ENCODE measurements at regions not wholly inside any gene's neighbourhood (a gene's known extent, or its start where the extent isn't known, plus 50 kb on each side); places are given as distances from the start of the nearest gene placed in this dataset.

DNA sequence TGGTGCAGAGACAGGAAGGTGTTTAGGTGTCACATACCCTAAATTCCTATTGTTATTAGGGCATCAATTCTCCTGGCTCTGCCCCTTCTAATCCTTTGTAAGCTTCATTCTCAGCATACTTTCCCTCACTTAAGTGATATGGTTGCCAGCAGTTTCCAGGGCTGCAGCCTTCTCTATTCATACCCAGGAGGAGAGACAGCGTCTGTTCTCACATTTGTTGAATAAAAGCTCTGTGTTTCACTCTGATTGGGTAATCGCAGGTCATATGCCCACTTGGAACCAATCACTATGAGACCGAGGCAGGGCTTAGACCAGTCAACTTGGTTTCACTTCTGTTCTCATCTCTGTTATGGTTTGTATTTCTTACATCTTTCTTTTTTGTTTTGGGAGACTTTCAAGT, 109.6 kb upstream of the MTPN start:
- POLR2A ChIA-PET = no interaction called here
- Mint-ChIP-seq H3K4me3 (peak overlapping the region in 7 of 10 donors; percentile 0 to 48 (median 33)), H3K4me1 (peaks cover 0 to 3% (median 0%) of the 10 kb centered on the region in 4 donors)

DNA sequence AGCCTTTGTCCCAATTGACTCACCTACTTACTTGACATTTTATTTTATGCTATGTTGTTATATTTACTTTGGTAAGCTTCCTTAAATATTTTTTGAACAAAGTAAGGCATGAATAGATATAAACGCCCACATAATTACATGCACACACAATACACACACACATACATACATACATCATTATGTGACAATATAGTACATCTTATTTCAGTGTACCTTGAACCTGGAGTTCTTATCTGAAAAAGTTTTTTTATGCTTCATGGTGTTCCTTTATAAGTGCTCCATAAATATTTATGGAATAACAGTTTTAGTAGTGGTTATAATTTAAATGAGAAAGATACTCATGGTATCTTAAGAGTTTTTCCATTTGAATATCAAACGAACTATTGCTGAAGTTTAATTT, 102.8 kb upstream of the MTPN start:
- DNase-seq (no peak), ATAC-seq (no peak)
- H3K4me1 Mint-ChIP-seq = no peaks in the 10 kb centered on the region
- H3K4me3 Mint-ChIP-seq = no peak overlapping the region
- H3K27me3 Mint-ChIP-seq = peaks cover 0 to 1% (median 0%) of the 10 kb centered on the region in 5 donors
- H3K27ac Mint-ChIP-seq = no peak overlapping the region
- no peaks in the 10 kb centered on the region for H3K9me3 Mint-ChIP-seq
- POLR2A ChIA-PET = no interaction called here
- H3K36me3 Mint-ChIP-seq = peaks cover 0 to 1% (median 0%) of the 10 kb centered on the region in 3 donors

More for the DNA sequence above, 109.6 kb upstream of the MTPN start:
- H3K9me3 Mint-ChIP-seq = peaks cover 0 to 12% (median 2%) of the 10 kb centered on the region in 9 donors
- H3K27me3 Mint-ChIP-seq = peaks cover 0 to 1% (median 0%) of the 10 kb centered on the region in 5 donors
- DNase-seq (peak in 3 of 10 donors; percentile 0 to 15 (median 5)), ATAC-seq (peak; percentile 72 to 79)
- peak overlapping the region in 2 of 10 donors; percentile 0 to 12 for H3K27ac Mint-ChIP-seq
- peaks cover 3 to 8% (median 7%) of the 10 kb centered on the region in 3 donors for H3K36me3 Mint-ChIP-seq

DNA sequence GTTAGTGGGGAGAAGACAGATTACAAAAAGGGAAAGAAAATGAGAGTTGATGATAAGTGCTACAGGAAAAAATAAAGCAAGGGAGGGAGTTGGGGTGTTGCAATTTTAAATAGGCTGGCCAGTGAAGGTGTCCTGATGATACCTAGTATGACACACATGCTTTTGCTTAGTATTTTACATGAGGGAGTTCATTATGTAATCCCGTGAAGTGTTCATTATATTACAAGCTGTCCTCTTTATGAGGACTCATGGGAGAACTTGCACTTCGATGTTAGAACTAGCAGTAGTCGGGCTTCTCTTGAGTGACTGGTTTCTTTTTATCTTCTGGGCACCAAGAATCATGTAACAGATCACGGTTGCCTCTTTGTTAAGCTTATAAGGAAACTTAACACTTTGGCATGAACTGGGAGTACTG, 102.3 kb upstream of the MTPN start:
- Mint-ChIP-seq H3K27me3 (peaks cover 0 to 1% (median 0%) of the 10 kb centered on the region in 5 donors), H3K9me3 (no peaks in the 10 kb centered on the region), H3K27ac (no peak overlapping the region), H3K4me1 (no peaks in the 10 kb centered on the region), H3K4me3 (no peak overlapping the region), H3K36me3 (peaks cover 0 to 1% (median 0%) of the 10 kb centered on the region in 3 donors)
- POLR2A ChIA-PET = no interaction called here
- ATAC-seq (no peak), DNase-seq (no peak)

DNA sequence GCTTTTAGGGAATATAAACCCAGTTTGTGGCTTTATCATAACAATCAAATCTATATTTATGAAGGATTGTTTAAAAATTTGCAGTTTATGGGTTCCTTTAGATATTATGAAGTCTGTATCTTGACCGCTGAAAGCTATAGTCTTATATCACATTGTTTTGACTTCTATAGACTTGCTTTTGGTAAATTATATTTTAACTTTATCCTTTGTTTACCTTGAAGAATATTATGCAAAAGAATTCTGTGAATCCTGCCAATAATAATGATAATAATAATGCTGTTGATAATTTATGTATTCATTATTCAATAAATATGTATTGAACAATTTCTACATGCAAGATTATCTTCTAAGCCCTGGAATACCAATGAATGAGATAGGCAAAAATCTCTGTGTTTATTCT, 101.9 kb upstream of the MTPN start:
- no peak for DNase-seq
- no peaks in the 10 kb centered on the region for H3K4me1 Mint-ChIP-seq
- H3K9me3 Mint-ChIP-seq = no peaks in the 10 kb centered on the region
- H3K36me3 Mint-ChIP-seq = peaks cover 0 to 1% (median 0%) of the 10 kb centered on the region in 3 donors
- no peak overlapping the region for H3K27ac Mint-ChIP-seq
- POLR2A ChIA-PET = no interaction called here
- H3K4me3 Mint-ChIP-seq = no peak overlapping the region
- ATAC-seq = no peak
- H3K27me3 Mint-ChIP-seq = peaks cover 0 to 1% (median 0%) of the 10 kb centered on the region in 5 donors

DNA sequence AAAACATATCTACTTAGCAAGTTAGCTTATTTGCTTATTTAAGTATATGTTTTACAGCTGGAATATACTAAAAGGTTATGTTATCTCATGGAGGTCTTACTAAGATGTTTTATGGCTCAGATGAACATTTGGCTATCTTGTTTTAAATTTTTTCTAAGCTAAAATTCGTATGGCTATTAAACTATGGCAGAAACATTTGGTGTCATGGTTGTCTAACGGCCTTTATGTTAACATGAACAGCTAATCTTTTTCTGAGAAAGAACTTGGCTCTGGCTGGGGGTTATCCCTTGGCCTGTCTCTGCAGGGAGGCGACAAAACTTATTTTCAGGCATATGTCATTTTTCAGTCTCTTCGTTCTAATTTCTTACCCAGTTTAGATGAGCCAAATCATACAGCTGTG, 101.5 kb upstream of the MTPN start:
- peaks cover 0 to 1% (median 0%) of the 10 kb centered on the region in 5 donors for H3K27me3 Mint-ChIP-seq
- no peak for DNase-seq
- ATAC-seq = no peak
- H3K4me1 Mint-ChIP-seq = no peaks in the 10 kb centered on the region
- no peak overlapping the region for H3K4me3 Mint-ChIP-seq
- H3K36me3 Mint-ChIP-seq = peaks cover 0 to 1% (median 0%) of the 10 kb centered on the region in 3 donors
- POLR2A ChIA-PET = no interaction called here
- no peak overlapping the region for H3K27ac Mint-ChIP-seq
- H3K9me3 Mint-ChIP-seq = no peaks in the 10 kb centered on the region

DNA sequence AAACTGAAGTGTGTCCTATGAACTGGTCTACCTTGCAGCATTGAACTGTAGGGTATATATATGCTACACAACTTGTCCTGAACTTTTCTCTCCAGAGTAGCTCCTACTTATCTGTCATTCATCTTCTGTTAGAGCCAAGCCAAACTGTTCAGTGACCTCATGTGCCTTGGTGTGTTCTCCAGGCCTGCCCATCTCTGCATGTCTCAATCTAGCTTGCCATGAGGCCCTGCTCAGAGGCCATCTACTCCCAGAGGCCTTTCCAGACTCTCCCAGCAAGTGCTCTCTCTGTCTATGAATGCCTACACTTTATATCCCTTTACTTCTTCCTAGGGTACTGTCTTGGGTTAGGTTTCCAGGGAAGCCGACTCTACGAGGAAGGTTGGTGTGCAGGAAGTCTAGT, 99.8 kb upstream of the MTPN start:
- Mint-ChIP-seq H3K36me3 (peaks cover 0 to 1% (median 0%) of the 10 kb centered on the region in 3 donors), H3K9me3 (no peaks in the 10 kb centered on the region), H3K27me3 (no peaks in the 10 kb centered on the region), H3K4me3 (no peak overlapping the region), H3K27ac (no peak overlapping the region), H3K4me1 (no peaks in the 10 kb centered on the region)
- POLR2A ChIA-PET = no interaction called here
- ATAC-seq (no peak), DNase-seq (no peak)

DNA sequence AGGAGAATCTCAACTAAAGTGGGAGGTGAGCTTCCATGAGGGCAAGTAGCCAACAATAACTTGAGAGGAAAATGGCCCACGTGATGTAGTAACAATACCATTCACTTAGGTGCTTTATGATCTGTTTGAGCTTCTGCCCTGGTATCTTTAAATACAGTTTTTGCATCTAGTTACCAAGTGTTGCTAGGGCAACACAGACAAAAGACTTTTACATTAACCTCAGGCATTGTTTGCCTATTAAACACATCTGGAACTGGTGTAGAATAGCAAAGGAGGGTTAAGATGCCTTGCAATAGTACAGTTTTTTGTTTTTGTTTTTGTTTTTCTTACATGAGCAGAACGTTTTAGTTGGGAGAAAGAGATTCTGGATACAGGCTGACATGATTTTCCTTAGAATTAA, 97.7 kb upstream of the MTPN start:
- POLR2A ChIA-PET = no interaction called here
- DNase-seq (no peak), ATAC-seq (no peak)
- H3K27ac Mint-ChIP-seq = no peak overlapping the region
- H3K4me3 Mint-ChIP-seq = no peak overlapping the region
- no peaks in the 10 kb centered on the region for H3K9me3 Mint-ChIP-seq
- H3K36me3 Mint-ChIP-seq = peaks cover 0 to 1% (median 0%) of the 10 kb centered on the region in 3 donors
- H3K27me3 Mint-ChIP-seq = no peaks in the 10 kb centered on the region
- no peaks in the 10 kb centered on the region for H3K4me1 Mint-ChIP-seq

DNA sequence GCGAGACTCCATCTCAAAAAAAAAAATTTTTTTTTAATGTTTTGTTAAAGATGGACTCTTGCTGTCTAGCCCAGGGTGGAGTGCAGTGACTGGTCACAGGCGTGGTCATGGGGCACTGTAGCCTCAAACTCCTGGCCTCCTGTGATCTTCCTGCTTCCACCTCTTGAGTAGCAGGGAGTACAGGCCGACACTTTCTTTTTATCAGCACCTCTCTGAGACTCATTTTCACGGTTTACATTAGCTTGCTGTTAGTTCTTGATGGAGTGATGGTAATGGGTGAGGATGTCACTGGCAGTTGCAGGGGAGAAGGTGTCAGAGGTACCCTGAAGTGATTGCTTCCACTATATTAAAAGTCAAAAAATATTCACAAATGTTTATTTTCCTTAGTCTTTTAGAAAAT, 95.3 kb upstream of the MTPN start:
- Mint-ChIP-seq H3K9me3 (no peaks in the 10 kb centered on the region), H3K27me3 (no peaks in the 10 kb centered on the region), H3K4me3 (no peak overlapping the region), H3K4me1 (no peaks in the 10 kb centered on the region), H3K27ac (no peak overlapping the region), H3K36me3 (peaks cover 0 to 1% (median 0%) of the 10 kb centered on the region in 3 donors)
- POLR2A ChIA-PET = no interaction called here
- ATAC-seq (no peak), DNase-seq (no peak)

DNA sequence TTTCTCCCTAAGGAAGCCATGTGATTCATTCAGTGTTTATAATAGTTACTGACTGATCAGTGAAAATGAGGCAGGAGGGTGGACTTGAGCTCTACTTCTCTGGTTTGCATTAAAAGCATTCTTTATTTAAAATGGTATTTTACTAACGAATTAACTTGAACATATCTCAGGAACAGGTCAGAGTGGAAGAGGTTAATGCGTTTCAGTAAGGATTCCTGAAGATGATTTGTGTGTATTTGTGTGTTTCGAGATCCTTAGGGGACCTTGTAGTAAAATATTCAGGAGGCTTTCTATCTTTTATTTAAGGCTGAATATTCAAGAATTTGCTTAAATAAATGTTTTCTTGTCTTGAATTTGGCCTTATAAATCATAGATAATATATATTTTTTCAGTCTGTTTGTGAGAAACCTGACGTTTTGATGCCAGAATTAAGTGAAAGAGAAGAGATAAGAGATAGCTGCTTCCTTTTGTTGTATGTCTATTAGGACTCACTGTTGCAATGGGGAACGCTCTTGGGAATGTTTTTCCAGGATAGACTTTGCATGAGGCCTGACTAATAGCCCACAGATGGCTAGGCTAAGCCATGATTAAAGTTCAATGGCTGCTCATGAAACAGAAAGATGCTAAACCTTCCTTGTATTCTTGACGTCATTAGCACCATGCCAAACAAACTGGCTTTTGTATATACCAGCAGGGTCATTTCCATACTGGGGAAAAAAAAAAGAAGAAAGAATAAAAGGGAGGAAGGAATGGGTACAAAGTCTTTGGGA, 93.8 kb upstream of the MTPN start:
- Mint-ChIP-seq H3K4me1 (no peaks in the 10 kb centered on the region), H3K27me3 (peaks cover 0 to 2% (median 0%) of the 10 kb centered on the region in 5 donors), H3K27ac (no peak overlapping the region), H3K36me3 (peaks cover 0 to 4% (median 0%) of the 10 kb centered on the region in 3 donors), H3K4me3 (no peak overlapping the region), H3K9me3 (peaks cover 0 to 4% (median 0%) of the 10 kb centered on the region in 9 donors)
- ATAC-seq (no peak), DNase-seq (no peak)
- POLR2A ChIA-PET = no interaction called here

DNA sequence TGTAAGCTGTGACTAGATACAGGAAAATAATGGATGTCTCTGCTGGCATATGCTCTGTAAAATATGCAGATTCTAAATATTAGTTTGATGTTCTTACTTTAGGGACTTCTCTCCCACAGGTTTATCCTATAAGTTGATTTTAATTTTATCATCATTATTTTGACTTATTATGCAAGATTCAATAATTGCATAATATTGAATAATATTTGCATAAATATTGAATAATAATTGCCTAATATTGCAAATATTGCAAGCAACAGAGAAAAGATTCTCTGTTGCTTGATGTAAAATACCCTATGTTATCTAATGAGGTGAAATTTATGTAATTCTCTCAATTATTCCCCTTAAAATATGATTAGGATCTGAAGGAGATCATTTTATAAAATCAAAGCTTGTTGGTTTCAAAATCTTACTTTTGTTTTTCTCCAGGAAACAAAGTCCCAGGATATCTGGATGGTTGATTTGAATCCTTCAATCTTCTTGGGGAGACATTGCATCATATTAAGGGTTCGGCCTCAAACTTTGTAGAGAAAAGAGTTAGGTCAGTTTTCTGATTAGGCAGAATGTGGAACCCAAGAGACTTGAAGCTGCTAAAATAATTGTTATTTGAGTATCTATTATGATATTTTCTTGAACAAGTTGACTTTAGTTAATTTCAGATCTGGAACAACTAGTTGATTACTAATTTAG, 92.8 kb upstream of the MTPN start:
- peaks cover 0 to 4% (median 0%) of the 10 kb centered on the region in 9 donors for H3K9me3 Mint-ChIP-seq
- no peak overlapping the region for H3K4me3 Mint-ChIP-seq
- POLR2A ChIA-PET = no interaction called here
- H3K36me3 Mint-ChIP-seq = peaks cover 0 to 5% (median 0%) of the 10 kb centered on the region in 3 donors
- DNase-seq (no peak), ATAC-seq (no peak)
- peaks cover 0 to 2% (median 0%) of the 10 kb centered on the region in 5 donors for H3K27me3 Mint-ChIP-seq
- H3K27ac Mint-ChIP-seq = no peak overlapping the region
- no peaks in the 10 kb centered on the region for H3K4me1 Mint-ChIP-seq

DNA sequence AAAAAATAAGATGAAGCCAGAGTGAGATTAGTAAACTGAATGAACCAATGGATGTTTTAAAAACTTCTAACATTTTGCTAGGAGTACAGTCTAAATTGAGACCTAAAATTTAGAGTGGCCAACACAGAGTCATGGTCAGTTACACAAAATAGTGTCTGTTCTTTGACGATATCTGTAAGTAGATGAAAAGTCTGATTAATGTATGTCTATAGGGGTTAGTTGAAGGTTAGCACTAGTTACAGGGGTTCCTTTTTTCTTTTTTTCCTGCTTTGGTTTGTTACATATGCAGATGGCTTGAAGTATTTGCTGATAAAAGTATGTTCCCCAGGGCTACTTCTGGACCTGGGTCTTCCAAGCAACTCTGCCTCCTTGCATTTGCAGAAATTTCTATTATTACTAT, 90.1 kb upstream of the MTPN start:
- H3K27ac Mint-ChIP-seq = no peak overlapping the region
- no peak overlapping the region for H3K4me3 Mint-ChIP-seq
- ATAC-seq (no peak), DNase-seq (no peak)
- POLR2A ChIA-PET = no interaction called here
- no peaks in the 10 kb centered on the region for H3K4me1 Mint-ChIP-seq
- peaks cover 0 to 3% (median 0%) of the 10 kb centered on the region in 5 donors for H3K27me3 Mint-ChIP-seq
- peaks cover 0 to 5% (median 0%) of the 10 kb centered on the region in 3 donors for H3K36me3 Mint-ChIP-seq
- peaks cover 0 to 4% (median 0%) of the 10 kb centered on the region in 9 donors for H3K9me3 Mint-ChIP-seq

DNA sequence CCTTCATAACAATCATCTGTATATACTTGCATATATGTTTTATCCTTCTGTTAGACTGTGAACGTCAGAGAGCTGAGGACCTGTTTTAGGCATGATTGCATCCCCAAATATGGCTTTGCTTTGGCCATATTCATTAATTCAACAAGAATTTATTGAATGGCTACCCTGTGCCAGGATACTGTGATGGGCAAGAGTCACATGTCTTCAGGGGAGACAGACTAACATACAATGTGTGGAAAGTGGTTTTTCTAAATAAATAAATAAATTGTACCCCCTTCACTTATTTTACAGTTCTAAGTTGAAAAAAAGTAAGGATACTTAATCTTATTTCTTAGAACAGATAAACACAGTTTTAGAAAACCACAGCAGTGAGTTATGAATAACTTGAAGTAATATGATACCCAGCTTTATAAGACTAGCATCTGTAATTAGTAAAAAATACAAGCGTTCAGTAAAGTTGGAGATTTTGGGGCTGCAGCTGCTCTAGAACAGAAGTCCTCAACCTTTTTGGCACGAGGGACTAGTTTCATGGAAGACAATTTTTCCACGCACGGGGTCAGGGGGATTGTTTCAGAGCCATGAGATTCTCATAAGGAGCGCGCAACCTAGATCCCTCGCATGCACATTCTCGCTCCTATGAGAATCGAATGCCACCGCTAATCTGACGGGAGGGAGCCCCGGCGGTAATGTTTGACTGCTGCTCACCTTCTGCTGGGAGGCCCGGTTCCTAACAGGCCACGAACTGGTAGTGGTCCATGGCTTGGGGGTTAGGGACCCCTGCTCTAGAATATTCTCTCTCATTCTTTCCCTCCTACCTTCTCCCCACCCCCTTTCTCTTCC, 89.4 kb upstream of the MTPN start:
- H3K4me1 Mint-ChIP-seq = no peaks in the 10 kb centered on the region
- no peak for DNase-seq
- peaks cover 0 to 4% (median 0%) of the 10 kb centered on the region in 9 donors for H3K9me3 Mint-ChIP-seq
- peaks cover 0 to 3% (median 0%) of the 10 kb centered on the region in 5 donors for H3K27me3 Mint-ChIP-seq
- H3K4me3 Mint-ChIP-seq = no peak overlapping the region
- ATAC-seq = no peak
- POLR2A ChIA-PET = no interaction called here
- H3K36me3 Mint-ChIP-seq = peaks cover 0 to 5% (median 0%) of the 10 kb centered on the region in 3 donors
- H3K27ac Mint-ChIP-seq = no peak overlapping the region
